Stimulated activated naive B cell treated with anti-CD40 and anti-IgM and Interleukin-4, amounts not matched to agents 10 μg/mL and 1 μg/mL and 100 μg/mL, for 72 hours (primary cell): ENCODE measurements at regions not wholly inside any gene's neighbourhood (a gene's known extent, or its start where the extent isn't known, plus 50 kb on each side); places are given as distances from the start of the nearest gene placed in this dataset.
"Not testable (repeated sequence)": the region's sequence is repeated elsewhere in the genome, so short reads cannot be mapped to it uniquely, and the experiment has no call there.

Source experiments
- ATAC-seq, 2 donors: fragments of 150-1000 bp; cut with Tn5 transposase; replicated peaks; 2 replicates each; pipeline ENCODE4 v1.10.0; 2021; ENCODE audit warnings: moderate library complexity in 1 of 2
- DNase-seq: peaks from one replicate; pipeline ENCODE4 v3.0.0; 2021
- H3K27ac Mint-ChIP-seq: one replicate; pipeline ENCODE4 v1.8.0; 2022; ENCODE audit warnings: mild to moderate bottlenecking, mixed read lengths
- H3K27me3 Mint-ChIP-seq, 2 donors: one replicate each; pipeline ENCODE4 v1.8.0; 2022; ENCODE audit warnings: mixed read lengths in 2 of 2
- H3K36me3 Mint-ChIP-seq, 2 donors: one replicate each; pipeline ENCODE4 v1.8.0; 2022; ENCODE audit warnings: mixed read lengths in 2 of 2, mild to moderate bottlenecking in 1 of 2
- H3K4me1 Mint-ChIP-seq, 2 donors: one replicate each; pipeline ENCODE4 v1.8.0; 2022; ENCODE audit warnings: mixed read lengths in 2 of 2, mild to moderate bottlenecking in 1 of 2
- H3K4me3 Mint-ChIP-seq, 2 donors: one replicate each; pipeline ENCODE4 v1.8.0; 2022; ENCODE audit warnings: mild to moderate bottlenecking in 2 of 2, mixed read lengths in 2 of 2, moderate library complexity in 1 of 2
- H3K9me3 Mint-ChIP-seq, 2 donors: one replicate each; pipeline ENCODE4 v1.8.0; 2022; ENCODE audit warnings: mixed read lengths in 2 of 2, mild to moderate bottlenecking in 1 of 2

- ATAC-seq (no peak), DNase-seq (no peak)
- no peak overlapping the region for H3K27ac Mint-ChIP-seq
- H3K4me3 Mint-ChIP-seq = no peak overlapping the region
- H3K27me3 Mint-ChIP-seq = no peaks in the 10 kb centered on the region
- no peaks in the 10 kb centered on the region for H3K4me1 Mint-ChIP-seq
- H3K9me3 Mint-ChIP-seq = peaks cover 0 to 1% of the 10 kb centered on the region in 2 donors
- no peaks in the 10 kb centered on the region for H3K36me3 Mint-ChIP-seq
Measured at GRCh38 chr17:71200597-71200996, 920.2 kb upstream of the SOX9 start.

GRCh38 chr17:71201639-71202038 lies 919.2 kb upstream of the SOX9 start:
- H3K27me3 Mint-ChIP-seq = no peaks in the 10 kb centered on the region
- H3K36me3 Mint-ChIP-seq = no peaks in the 10 kb centered on the region

GRCh38 chr17:71202449-71202848 lies 918.4 kb upstream of the SOX9 start:
- Mint-ChIP-seq H3K4me1 (no peaks in the 10 kb centered on the region), H3K9me3 (peaks cover 0 to 1% of the 10 kb centered on the region in 2 donors), H3K27me3 (no peaks in the 10 kb centered on the region), H3K4me3 (no peak overlapping the region), H3K36me3 (no peaks in the 10 kb centered on the region), H3K27ac (no peak overlapping the region)
- DNase-seq (no peak), ATAC-seq (no peak)

More at GRCh38 chr17:71201639-71202038, 919.2 kb upstream of the SOX9 start:
- no peak for DNase-seq
- no peak overlapping the region for H3K27ac Mint-ChIP-seq
- H3K9me3 Mint-ChIP-seq = peaks cover 0 to 1% of the 10 kb centered on the region in 2 donors
- H3K4me1 Mint-ChIP-seq = no peaks in the 10 kb centered on the region
- ATAC-seq = no peak
- H3K4me3 Mint-ChIP-seq = no peak overlapping the region

GRCh38 chr17:71203953-71204352 lies 916.9 kb upstream of the SOX9 start:
- ATAC-seq = no peak
- H3K27me3 Mint-ChIP-seq = no peaks in the 10 kb centered on the region
- no peaks in the 10 kb centered on the region for H3K36me3 Mint-ChIP-seq
- no peak for DNase-seq
- H3K27ac Mint-ChIP-seq = no peak overlapping the region
- no peaks in the 10 kb centered on the region for H3K4me1 Mint-ChIP-seq
- peaks cover 0 to 3% of the 10 kb centered on the region in 2 donors for H3K9me3 Mint-ChIP-seq
- no peak overlapping the region for H3K4me3 Mint-ChIP-seq

GRCh38 chr17:71205951-71206350 lies 914.9 kb upstream of the SOX9 start:
- not testable (repeated sequence) for H3K27me3 Mint-ChIP-seq, H3K36me3 Mint-ChIP-seq, H3K4me3 Mint-ChIP-seq, H3K9me3 Mint-ChIP-seq, ATAC-seq, H3K4me1 Mint-ChIP-seq, DNase-seq, H3K27ac Mint-ChIP-seq

GRCh38 chr17:71208111-71208704 lies 912.6 kb upstream of the SOX9 start:
- Mint-ChIP-seq H3K4me3 (no peak overlapping the region), H3K27ac (no peak overlapping the region), H3K36me3 (no peaks in the 10 kb centered on the region), H3K27me3 (no peaks in the 10 kb centered on the region), H3K9me3 (peaks cover 0 to 6% of the 10 kb centered on the region in 2 donors), H3K4me1 (no peaks in the 10 kb centered on the region)
- DNase-seq (no peak), ATAC-seq (no peak)

- Mint-ChIP-seq H3K27me3 (no peaks in the 10 kb centered on the region), H3K4me1 (no peaks in the 10 kb centered on the region), H3K4me3 (no peak overlapping the region), H3K9me3 (peaks cover 3 to 10% of the 10 kb centered on the region in 2 donors), H3K27ac (no peak overlapping the region), H3K36me3 (no peaks in the 10 kb centered on the region)
- DNase-seq = no peak
- ATAC-seq = no peak
Measured at GRCh38 chr17:71213936-71214335, 906.9 kb upstream of the SOX9 start.

- no peak for DNase-seq
- no peaks in the 10 kb centered on the region for H3K4me1 Mint-ChIP-seq
- no peak overlapping the region for H3K4me3 Mint-ChIP-seq
- H3K27me3 Mint-ChIP-seq = no peaks in the 10 kb centered on the region
- H3K27ac Mint-ChIP-seq = no peak overlapping the region
- no peaks in the 10 kb centered on the region for H3K36me3 Mint-ChIP-seq
- no peak for ATAC-seq
- H3K9me3 Mint-ChIP-seq = peaks cover 3 to 11% of the 10 kb centered on the region in 2 donors
Measured at GRCh38 chr17:71217769-71218168, 903.1 kb upstream of the SOX9 start.

- H3K9me3 Mint-ChIP-seq = peaks cover 0 to 3% of the 10 kb centered on the region in 2 donors
- no peaks in the 10 kb centered on the region for H3K27me3 Mint-ChIP-seq
- ATAC-seq (no peak), DNase-seq (no peak)
- no peak overlapping the region for H3K4me3 Mint-ChIP-seq
- no peak overlapping the region for H3K27ac Mint-ChIP-seq
- no peaks in the 10 kb centered on the region for H3K4me1 Mint-ChIP-seq
- H3K36me3 Mint-ChIP-seq = no peaks in the 10 kb centered on the region
Measured at GRCh38 chr17:71224824-71225575, 895.8 kb upstream of the SOX9 start.

- Mint-ChIP-seq H3K27me3 (no peaks in the 10 kb centered on the region), H3K27ac (no peak overlapping the region), H3K4me3 (no peak overlapping the region), H3K36me3 (no peaks in the 10 kb centered on the region), H3K4me1 (no peaks in the 10 kb centered on the region), H3K9me3 (no peaks in the 10 kb centered on the region)
- no peak for ATAC-seq
- DNase-seq = no peak
Measured at GRCh38 chr17:71227841-71228240, 893.0 kb upstream of the SOX9 start.

GRCh38 chr17:71229070-71229469 lies 891.8 kb upstream of the SOX9 start:
- no peak for ATAC-seq

GRCh38 chr17:71232801-71233559 lies 887.8 kb upstream of the SOX9 start:
- no peak for ATAC-seq
- Mint-ChIP-seq H3K4me1 (no peaks in the 10 kb centered on the region), H3K4me3 (no peak overlapping the region), H3K27me3 (no peaks in the 10 kb centered on the region), H3K9me3 (peaks cover 1 to 4% of the 10 kb centered on the region in 2 donors), H3K36me3 (no peaks in the 10 kb centered on the region), H3K27ac (no peak overlapping the region)
- no peak for DNase-seq

More at GRCh38 chr17:71229070-71229469, 891.8 kb upstream of the SOX9 start:
- Mint-ChIP-seq H3K27me3 (no peaks in the 10 kb centered on the region), H3K4me3 (no peak overlapping the region), H3K36me3 (no peaks in the 10 kb centered on the region), H3K9me3 (peaks cover 0 to 4% of the 10 kb centered on the region in 2 donors), H3K4me1 (no peaks in the 10 kb centered on the region), H3K27ac (no peak overlapping the region)
- DNase-seq = no peak

- H3K4me1 Mint-ChIP-seq = no peaks in the 10 kb centered on the region
- H3K27ac Mint-ChIP-seq = no peak overlapping the region
- DNase-seq = no peak
Measured at GRCh38 chr17:71234349-71234748, 886.5 kb upstream of the SOX9 start.

GRCh38 chr17:71237903-71238538 lies 882.8 kb upstream of the SOX9 start:
- peaks cover 3% of the 10 kb centered on the region in 2 donors for H3K9me3 Mint-ChIP-seq
- DNase-seq (no peak), ATAC-seq (no peak)

More at GRCh38 chr17:71234349-71234748, 886.5 kb upstream of the SOX9 start:
- no peaks in the 10 kb centered on the region for H3K27me3 Mint-ChIP-seq
- ATAC-seq = no peak
- H3K36me3 Mint-ChIP-seq = no peaks in the 10 kb centered on the region
- H3K9me3 Mint-ChIP-seq = peaks cover 1 to 4% of the 10 kb centered on the region in 2 donors
- H3K4me3 Mint-ChIP-seq = no peak overlapping the region

More at GRCh38 chr17:71237903-71238538, 882.8 kb upstream of the SOX9 start:
- no peaks in the 10 kb centered on the region for H3K36me3 Mint-ChIP-seq
- H3K4me1 Mint-ChIP-seq = no peaks in the 10 kb centered on the region
- H3K27me3 Mint-ChIP-seq = no peaks in the 10 kb centered on the region
- H3K4me3 Mint-ChIP-seq = no peak overlapping the region
- H3K27ac Mint-ChIP-seq = no peak overlapping the region
